NCI-H2171 treated with DMSO at 0.1 percent for 48 hours (cell line): ENCODE measurements at regions not wholly inside any gene's neighbourhood (a gene's known extent, or its start where the extent isn't known, plus 50 kb on each side); places are given as distances from the start of the nearest gene placed in this dataset.
A peak's percentile ranks its signal among the peaks of the same experiment; 100 is the strongest.
"Not testable (repeated sequence)": the region's sequence is repeated elsewhere in the genome, so short reads cannot be mapped to it uniquely, and the experiment has no call there.

Experiments
- DNase-seq: peaks from one replicate; lab custom pipeline; 2025; lab: John Stamatoyannopoulos, UW

GRCh38 chr15:91414124-91414523, 314.1 kb downstream of the SV2B start:
- no peak for DNase-seq

GRCh38 chr15:91415258-91415657, 315.2 kb downstream of the SV2B start:
- not testable (repeated sequence) for DNase-seq

- DNase-seq, result no peak
Measured at GRCh38 chr15:91420689-91421088, 320.6 kb downstream of the SV2B start.

- no peak for DNase-seq
Measured at GRCh38 chr15:91422797-91423196, 322.7 kb downstream of the SV2B start.

- DNase-seq, result peak; percentile 29
Measured at GRCh38 chr15:91424001-91424400, 323.9 kb downstream of the SV2B start.

- no peak for DNase-seq
Measured at GRCh38 chr15:91426412-91426811, 326.4 kb downstream of the SV2B start.

- no peak for DNase-seq
Measured at GRCh38 chr15:91429973-91430372, 329.9 kb downstream of the SV2B start.

GRCh38 chr15:91431041-91431715, 331.1 kb downstream of the SV2B start:
- DNase-seq, result no peak

- DNase-seq, result no peak
Measured at GRCh38 chr15:91435113-91435512, 335.1 kb downstream of the SV2B start.

GRCh38 chr15:91444656-91445055, 344.6 kb downstream of the SV2B start:
- no peak for DNase-seq

GRCh38 chr15:91445695-91446228, 345.7 kb downstream of the SV2B start:
- DNase-seq, result no peak

- DNase-seq, result no peak
Measured at GRCh38 chr15:91447991-91448644, 348.1 kb downstream of the SV2B start.

- not testable (repeated sequence) for DNase-seq
Measured at GRCh38 chr15:91453376-91453775, 353.3 kb downstream of the SV2B start.

- no peak for DNase-seq
Measured at GRCh38 chr15:91456251-91456718, 356.2 kb downstream of the SV2B start.

GRCh38 chr15:91456921-91457320, 356.9 kb downstream of the SV2B start:
- no peak for DNase-seq

- DNase-seq, result peak; percentile 16
Measured at GRCh38 chr15:91461377-91461776, 361.3 kb downstream of the SV2B start.

- DNase-seq, result peak; percentile 58
Measured at GRCh38 chr15:91465086-91465485, 365.0 kb downstream of the SV2B start.

- peak; percentile 96 for DNase-seq
Measured at GRCh38 chr15:91465696-91466095, 365.6 kb downstream of the SV2B start.

GRCh38 chr15:91468871-91469580, 369.0 kb downstream of the SV2B start:
- DNase-seq, result peak; percentile 73

GRCh38 chr15:91469632-91470567, 369.8 kb downstream of the SV2B start:
- no peak for DNase-seq

GRCh38 chr15:91471468-91471867, 371.4 kb downstream of the SV2B start:
- no peak for DNase-seq
